ENCODE measurements at regions not wholly inside any gene's neighbourhood (a gene's known extent, or its start where the extent isn't known, plus 50 kb on each side); places are given as distances from the start of the nearest gene placed in this dataset.

DNA sequence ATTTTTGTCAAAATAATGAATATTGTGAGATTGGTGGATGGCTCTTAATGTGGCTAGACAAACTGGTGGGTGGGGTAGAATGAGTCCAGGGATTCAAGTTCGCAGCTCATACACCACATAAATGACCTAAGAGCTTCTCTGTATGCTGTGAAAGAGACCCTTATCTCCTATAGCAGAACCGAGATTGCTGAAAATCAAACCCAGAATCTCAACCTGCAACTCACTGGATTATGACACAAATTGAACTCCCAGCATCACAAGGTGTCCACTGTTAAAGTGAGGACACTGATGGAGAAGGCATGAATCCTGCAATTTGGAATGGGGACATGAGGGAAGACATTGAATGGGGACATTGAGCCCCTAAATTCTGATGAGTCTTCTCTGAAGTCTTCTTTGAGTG is 51.3 kb upstream of the CNKSR3 start:
- no peak for DNase-seq
- peaks cover 4% of the 10 kb centered on the region for H3K27me3 Mint-ChIP-seq (ENCODE audit: low read depth)

DNA sequence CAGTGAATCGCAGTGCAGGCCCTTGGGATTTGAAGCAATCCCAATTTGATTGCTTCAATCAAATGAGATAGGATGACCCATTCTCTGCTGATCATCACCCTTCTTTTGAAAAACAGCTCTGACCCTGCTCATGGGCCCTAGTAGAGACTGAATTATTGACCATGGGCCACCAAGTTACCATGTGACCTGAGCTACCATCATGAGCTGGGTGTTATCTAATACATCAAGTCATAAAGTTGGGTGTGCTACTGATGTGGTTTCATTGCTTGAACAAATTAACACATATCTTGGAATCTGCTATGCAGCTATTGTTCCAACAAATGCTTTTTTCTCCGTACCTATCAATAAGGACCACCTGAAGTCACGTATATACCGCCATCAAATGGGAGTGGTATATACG is 54.8 kb upstream of the CNKSR3 start:
- no peaks in the 10 kb centered on the region for H3K36me3 Mint-ChIP-seq (ENCODE audit: low read depth)
- DNase-seq: no peak
- no peak overlapping the region for H3K27ac Mint-ChIP-seq
- no peak overlapping the region for H3K4me3 Mint-ChIP-seq
- CTCF ChIA-PET: interaction anchor here (0.6 kb wide), 1 partner anchor 24 kb away, joined by 3 read pairs; no protein-coding TSS in a partner anchor
- intact Hi-C loops (cut with micrococcal nuclease): no loop called here
- no peaks in the 10 kb centered on the region for H3K9me3 Mint-ChIP-seq
- H3K27me3 Mint-ChIP-seq (ENCODE audit: low read depth): peaks cover 3% of the 10 kb centered on the region
- no peaks in the 10 kb centered on the region for H3K4me1 Mint-ChIP-seq (ENCODE audit: low read depth)

More for the DNA sequence above, 51.3 kb upstream of the CNKSR3 start:
- H3K4me1 Mint-ChIP-seq (ENCODE audit: low read depth): no peaks in the 10 kb centered on the region
- H3K9me3 Mint-ChIP-seq: no peaks in the 10 kb centered on the region
- H3K27ac Mint-ChIP-seq: no peak overlapping the region
- H3K36me3 Mint-ChIP-seq (ENCODE audit: low read depth): no peaks in the 10 kb centered on the region
- CTCF ChIA-PET: no interaction called here
- no peak overlapping the region for H3K4me3 Mint-ChIP-seq
- intact Hi-C loops (cut with micrococcal nuclease): no loop called here

DNA sequence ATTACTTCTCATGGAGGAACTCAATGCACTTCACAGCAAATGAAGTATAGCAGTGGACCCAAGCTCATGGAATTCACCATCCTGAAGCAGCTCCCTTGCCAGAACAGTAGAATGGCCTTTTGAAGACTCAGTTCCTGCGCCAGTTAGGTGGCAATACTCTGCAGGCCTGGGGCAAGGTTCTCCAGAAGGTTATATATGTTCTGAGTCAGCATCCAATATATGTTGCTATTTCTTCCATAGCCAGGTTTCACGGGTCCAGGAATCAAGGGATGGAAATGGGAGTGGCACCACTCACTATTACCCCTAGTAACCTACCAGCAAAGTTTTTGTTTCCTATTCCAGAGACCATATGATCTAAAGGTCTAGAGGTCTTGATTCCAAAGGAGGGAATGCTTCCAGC is 56.4 kb upstream of the CNKSR3 start:
- intact Hi-C loops (cut with micrococcal nuclease): no loop called here
- CTCF ChIA-PET: no interaction called here
- H3K27me3 Mint-ChIP-seq (ENCODE audit: low read depth): no peaks in the 10 kb centered on the region
- DNase-seq: no peak
- no peaks in the 10 kb centered on the region for H3K4me1 Mint-ChIP-seq (ENCODE audit: low read depth)
- H3K9me3 Mint-ChIP-seq: no peaks in the 10 kb centered on the region
- no peak overlapping the region for H3K4me3 Mint-ChIP-seq
- H3K27ac Mint-ChIP-seq: no peak overlapping the region
- H3K36me3 Mint-ChIP-seq (ENCODE audit: low read depth): no peaks in the 10 kb centered on the region

DNA sequence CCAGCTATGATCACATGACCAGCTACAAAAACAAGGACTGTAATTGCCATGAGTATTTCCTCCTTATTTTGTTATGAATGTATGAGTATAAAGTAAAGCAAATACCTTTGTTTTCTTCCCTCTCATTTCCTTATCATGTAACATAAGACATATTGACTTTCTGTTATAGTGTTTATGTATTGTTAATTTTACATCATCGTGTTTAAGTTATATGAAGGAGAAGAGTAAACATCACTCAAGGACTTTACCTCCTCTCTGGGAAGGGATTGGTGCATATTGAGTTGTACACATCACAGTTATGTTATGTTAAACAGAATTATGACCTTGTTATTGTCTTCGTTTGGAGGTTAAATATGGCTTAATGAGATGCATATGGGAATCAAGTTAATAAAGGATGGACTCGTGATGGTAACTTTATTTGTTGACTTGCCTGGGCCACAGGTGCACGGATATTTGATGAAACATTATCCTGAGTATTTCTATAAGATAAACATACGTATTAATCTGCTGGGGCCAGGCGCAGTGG is 57.3 kb upstream of the CNKSR3 start:
- no peak overlapping the region for H3K4me3 Mint-ChIP-seq
- no peaks in the 10 kb centered on the region for H3K27me3 Mint-ChIP-seq (ENCODE audit: low read depth)
- H3K36me3 Mint-ChIP-seq (ENCODE audit: low read depth): no peaks in the 10 kb centered on the region
- intact Hi-C loops (cut with micrococcal nuclease): no loop called here
- CTCF ChIA-PET: no interaction called here
- DNase-seq: no peak
- no peak overlapping the region for H3K27ac Mint-ChIP-seq
- H3K4me1 Mint-ChIP-seq (ENCODE audit: low read depth): no peaks in the 10 kb centered on the region
- no peaks in the 10 kb centered on the region for H3K9me3 Mint-ChIP-seq

DNA sequence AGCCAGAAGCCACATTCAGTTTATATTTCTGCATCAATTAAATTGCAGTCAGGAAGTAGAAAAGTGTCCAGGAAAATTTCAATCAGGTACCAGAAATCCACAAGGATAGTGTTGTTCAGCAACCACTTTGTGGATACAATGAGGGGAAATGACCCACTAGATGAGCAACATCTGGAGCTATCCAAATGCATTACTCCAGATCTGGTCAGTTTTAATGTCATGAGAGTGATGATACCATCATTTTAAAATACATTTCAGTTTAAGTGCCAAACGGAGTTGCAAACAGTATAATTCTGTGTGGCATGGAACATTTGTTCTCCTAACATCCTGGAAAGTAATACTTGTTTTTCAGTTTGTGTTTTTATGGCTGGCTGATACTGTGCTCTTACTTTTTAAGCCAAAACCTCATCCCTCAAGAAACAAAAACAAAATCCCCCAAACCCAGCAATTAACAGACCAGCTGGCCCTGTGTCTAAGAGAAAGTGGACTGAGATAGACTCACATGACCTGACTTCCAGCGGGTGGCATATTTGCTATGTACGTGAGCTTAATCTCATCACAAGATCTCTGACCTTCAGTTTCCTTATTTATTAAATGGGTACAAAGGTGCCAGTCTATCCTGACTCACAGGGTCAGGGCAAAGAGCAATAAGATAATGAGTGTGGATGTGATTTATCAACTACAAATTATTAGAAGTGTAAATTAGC is 58.8 kb upstream of the CNKSR3 start:
- no peak overlapping the region for H3K4me3 Mint-ChIP-seq
- CTCF ChIA-PET: no interaction called here
- H3K9me3 Mint-ChIP-seq: no peaks in the 10 kb centered on the region
- no peak overlapping the region for H3K27ac Mint-ChIP-seq
- H3K27me3 Mint-ChIP-seq (ENCODE audit: low read depth): no peaks in the 10 kb centered on the region
- no peaks in the 10 kb centered on the region for H3K36me3 Mint-ChIP-seq (ENCODE audit: low read depth)
- intact Hi-C loops (cut with micrococcal nuclease): no loop called here
- no peak for DNase-seq
- H3K4me1 Mint-ChIP-seq (ENCODE audit: low read depth): no peaks in the 10 kb centered on the region

DNA sequence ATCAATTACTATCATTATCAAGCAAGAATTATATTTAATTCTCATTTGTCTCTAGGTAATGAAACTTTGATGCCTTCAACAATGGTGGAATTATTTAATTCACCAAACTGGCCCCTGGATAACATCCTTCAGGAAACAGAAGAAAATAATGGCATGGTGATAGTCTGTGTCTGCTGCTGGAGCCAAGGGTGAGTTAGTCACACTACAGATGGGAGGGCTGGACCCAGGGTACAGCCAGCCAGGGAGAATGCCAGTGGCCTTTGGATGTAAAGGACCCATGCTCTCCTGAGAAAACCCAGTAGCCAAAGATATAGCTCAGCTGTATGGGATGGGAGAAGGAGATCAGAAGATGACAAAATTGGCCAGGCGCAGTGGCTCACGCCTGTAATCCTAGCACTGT is 60.0 kb upstream of the CNKSR3 start:
- DNase-seq: no peak
- Mint-ChIP-seq H3K27me3 (ENCODE audit: low read depth) (no peaks in the 10 kb centered on the region), H3K4me1 (ENCODE audit: low read depth) (no peaks in the 10 kb centered on the region), H3K9me3 (no peaks in the 10 kb centered on the region), H3K4me3 (no peak overlapping the region), H3K27ac (no peak overlapping the region), H3K36me3 (ENCODE audit: low read depth) (no peaks in the 10 kb centered on the region)
- CTCF ChIA-PET: no interaction called here
- intact Hi-C loops (cut with micrococcal nuclease): no loop called here

DNA sequence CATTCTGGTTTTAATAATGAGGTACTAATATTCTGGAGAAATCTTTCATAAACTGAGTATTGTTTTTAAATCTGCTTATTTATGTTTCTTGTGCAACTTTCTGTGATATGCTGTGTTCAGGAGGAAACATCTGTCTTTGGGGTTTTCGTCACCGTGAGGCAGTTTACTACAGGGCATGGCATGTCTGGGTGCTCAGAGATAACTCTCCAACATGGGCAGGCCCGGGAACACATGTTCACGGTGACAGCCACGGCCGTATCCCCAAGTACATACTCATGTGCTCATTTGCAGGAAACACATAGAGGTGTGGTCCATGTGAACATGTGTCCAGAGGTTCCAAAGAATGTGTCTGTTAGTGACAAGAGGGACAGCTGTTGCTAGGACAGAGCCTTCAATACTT is 62.1 kb upstream of the CNKSR3 start:
- intact Hi-C loops (cut with micrococcal nuclease): no loop called here
- Mint-ChIP-seq H3K27me3 (ENCODE audit: low read depth) (peaks cover 2% of the 10 kb centered on the region), H3K27ac (no peak overlapping the region), H3K4me1 (ENCODE audit: low read depth) (no peaks in the 10 kb centered on the region), H3K9me3 (no peaks in the 10 kb centered on the region), H3K4me3 (no peak overlapping the region), H3K36me3 (ENCODE audit: low read depth) (no peaks in the 10 kb centered on the region)
- CTCF ChIA-PET: no interaction called here
- no peak for DNase-seq

DNA sequence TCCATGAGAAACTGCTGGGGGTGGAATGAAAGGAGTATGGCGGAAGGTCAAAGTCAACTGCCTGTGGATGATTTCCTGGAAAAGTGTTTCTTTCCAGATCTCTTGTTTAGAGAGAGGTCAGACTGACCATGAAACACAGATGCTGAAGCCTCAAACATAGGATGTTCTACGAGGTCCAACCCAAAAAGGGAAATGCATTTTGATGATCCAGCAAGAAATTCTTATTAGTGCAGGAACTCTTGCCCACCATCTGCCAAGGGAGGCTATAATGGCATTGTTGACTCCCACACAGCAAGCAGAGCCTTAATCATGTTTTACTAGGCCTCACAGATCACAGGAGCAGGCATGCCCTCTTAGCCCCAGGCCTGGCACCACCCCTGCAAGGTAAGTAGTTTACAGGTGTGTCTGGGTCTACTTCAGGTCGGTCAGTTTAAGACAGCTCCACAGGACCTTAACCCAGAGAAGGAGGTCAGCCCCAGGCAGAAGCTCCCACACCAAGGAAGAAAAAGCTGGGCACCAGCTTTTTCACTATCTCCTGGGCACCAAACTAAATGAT is 67.6 kb upstream of the CNKSR3 start:
- CTCF ChIA-PET: no interaction called here
- Mint-ChIP-seq H3K27ac (no peak overlapping the region), H3K27me3 (ENCODE audit: low read depth) (peaks cover 2% of the 10 kb centered on the region), H3K4me3 (no peak overlapping the region), H3K9me3 (peaks cover 5% of the 10 kb centered on the region), H3K36me3 (ENCODE audit: low read depth) (no peaks in the 10 kb centered on the region), H3K4me1 (ENCODE audit: low read depth) (no peaks in the 10 kb centered on the region)
- no peak for DNase-seq
- intact Hi-C loops (cut with micrococcal nuclease): no loop called here

DNA sequence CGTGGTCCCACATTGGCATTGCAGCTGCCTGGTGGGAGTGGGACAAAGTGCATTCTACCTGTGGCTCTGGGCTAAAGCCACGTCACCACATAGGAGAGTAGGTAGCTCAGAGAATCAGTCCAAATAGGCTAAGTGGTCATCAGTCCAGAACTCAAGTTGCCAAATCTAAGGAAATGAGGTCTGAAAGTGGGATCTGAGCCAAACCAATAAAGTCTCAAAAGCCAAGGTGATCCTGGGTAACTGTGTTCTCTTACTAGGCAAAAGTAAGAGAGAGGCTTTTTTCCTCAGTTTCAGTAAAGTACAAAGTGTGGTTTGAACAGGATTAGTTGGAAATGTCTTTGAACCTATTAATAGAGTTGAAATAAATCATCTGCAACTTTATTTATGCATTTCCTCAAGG is 68.6 kb upstream of the CNKSR3 start:
- Mint-ChIP-seq H3K4me1 (ENCODE audit: low read depth) (no peaks in the 10 kb centered on the region), H3K36me3 (ENCODE audit: low read depth) (no peaks in the 10 kb centered on the region), H3K27ac (no peak overlapping the region), H3K9me3 (peaks cover 5% of the 10 kb centered on the region), H3K27me3 (ENCODE audit: low read depth) (peaks cover 2% of the 10 kb centered on the region), H3K4me3 (no peak overlapping the region)
- intact Hi-C loops (cut with micrococcal nuclease): no loop called here
- DNase-seq: no peak
- CTCF ChIA-PET: no interaction called here

DNA sequence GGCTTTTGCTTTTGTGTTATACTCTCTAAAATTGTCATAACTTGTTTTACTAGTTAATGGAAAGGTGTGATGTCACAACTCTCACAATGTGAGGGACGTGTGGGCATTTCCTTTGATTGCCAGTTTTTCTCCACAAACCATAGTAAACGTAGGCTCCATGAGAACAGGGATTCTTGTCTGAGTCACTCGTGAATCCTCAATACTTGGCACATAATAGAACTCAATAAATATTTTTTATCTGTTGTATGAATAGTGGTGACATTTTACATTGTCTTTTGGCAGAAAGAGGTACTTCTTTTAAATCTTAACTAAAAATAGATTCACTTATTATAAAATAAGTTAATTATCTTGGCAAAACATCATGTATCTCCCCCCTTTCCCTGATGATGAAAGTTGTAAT is 69.0 kb upstream of the CNKSR3 start:
- intact Hi-C loops (cut with micrococcal nuclease): no loop called here
- Mint-ChIP-seq H3K27me3 (ENCODE audit: low read depth) (peaks cover 2% of the 10 kb centered on the region), H3K4me1 (ENCODE audit: low read depth) (no peaks in the 10 kb centered on the region), H3K36me3 (ENCODE audit: low read depth) (no peaks in the 10 kb centered on the region), H3K9me3 (peaks cover 5% of the 10 kb centered on the region), H3K4me3 (no peak overlapping the region), H3K27ac (no peak overlapping the region)
- DNase-seq: no peak
- CTCF ChIA-PET: no interaction called here

DNA sequence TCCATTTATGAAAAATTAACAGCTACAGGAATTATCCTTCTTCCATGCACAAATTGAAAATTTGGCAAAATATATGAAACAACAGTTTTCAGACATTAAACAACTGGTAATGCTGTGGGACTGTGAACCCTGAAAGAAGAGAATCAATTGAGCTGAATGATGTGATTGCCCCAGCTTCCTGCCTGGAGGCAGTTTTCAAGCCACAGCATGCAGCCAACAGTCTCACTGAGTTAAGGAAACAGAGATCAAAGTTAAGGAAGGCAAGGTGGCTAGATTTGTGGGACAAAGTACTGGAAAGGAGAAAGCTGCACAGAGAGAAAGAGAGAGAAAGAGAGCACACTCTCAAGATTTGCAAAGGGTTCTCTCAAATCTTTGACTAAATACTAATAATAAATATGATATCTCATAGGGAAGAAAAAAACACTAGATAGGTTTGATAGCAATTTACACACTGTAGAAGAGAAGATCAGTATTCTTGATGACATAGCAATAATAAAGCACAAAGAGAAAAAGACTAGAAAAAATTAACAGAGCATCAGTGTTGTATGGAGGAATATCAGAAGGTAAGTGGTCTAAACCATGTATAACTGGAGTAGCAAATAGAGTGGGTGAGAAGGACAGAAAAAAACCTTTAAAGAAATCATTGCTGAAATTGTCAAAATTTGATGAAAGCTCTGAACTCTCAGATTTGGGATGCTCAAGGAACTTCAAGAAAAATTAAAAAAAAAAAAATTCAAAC is 70.1 kb upstream of the CNKSR3 start:
- Mint-ChIP-seq H3K27me3 (ENCODE audit: low read depth) (peaks cover 2% of the 10 kb centered on the region), H3K4me1 (ENCODE audit: low read depth) (no peaks in the 10 kb centered on the region), H3K27ac (no peak overlapping the region), H3K4me3 (no peak overlapping the region), H3K36me3 (ENCODE audit: low read depth) (no peaks in the 10 kb centered on the region), H3K9me3 (peaks cover 5% of the 10 kb centered on the region)
- DNase-seq: no peak
- CTCF ChIA-PET: interaction anchor here (0.8 to 1.4 kb wide), 2 partner anchors 36 to 153 kb away, joined by 3 to 6 read pairs; no protein-coding TSS in a partner anchor
- intact Hi-C loops (cut with micrococcal nuclease): no loop called here

DNA sequence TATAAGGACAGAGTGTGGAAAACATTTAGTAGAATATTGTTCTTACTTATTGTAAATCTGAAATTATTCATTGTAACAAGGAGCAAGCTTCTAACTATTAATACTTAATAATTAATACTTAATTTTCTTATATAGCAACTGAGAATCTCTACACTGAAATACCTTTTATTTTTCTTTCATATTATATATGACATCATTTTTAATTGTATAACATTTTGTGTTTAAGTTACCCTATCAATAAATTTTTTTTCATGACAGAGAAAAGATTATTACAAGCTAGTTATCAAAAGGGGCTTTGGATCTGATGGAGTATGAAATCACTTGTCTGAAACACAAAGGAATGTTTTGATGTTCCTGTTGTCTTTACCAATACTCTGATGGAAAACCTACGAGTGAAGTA is 72.2 kb upstream of the CNKSR3 start:
- no peaks in the 10 kb centered on the region for H3K27me3 Mint-ChIP-seq (ENCODE audit: low read depth)
- H3K27ac Mint-ChIP-seq: no peak overlapping the region
- peaks cover 5% of the 10 kb centered on the region for H3K9me3 Mint-ChIP-seq
- intact Hi-C loops (cut with micrococcal nuclease): no loop called here
- no peaks in the 10 kb centered on the region for H3K4me1 Mint-ChIP-seq (ENCODE audit: low read depth)
- CTCF ChIA-PET: no interaction called here
- no peaks in the 10 kb centered on the region for H3K36me3 Mint-ChIP-seq (ENCODE audit: low read depth)
- DNase-seq: no peak
- no peak overlapping the region for H3K4me3 Mint-ChIP-seq

Data from activated naive CD4-positive, alpha-beta T cell treated with anti-CD3 and anti-CD28 coated beads for 36 hours (primary cell).